GM21723 (cell line): ENCODE measurements at regions not wholly inside any gene's neighbourhood (a gene's known extent, or its start where the extent isn't known, plus 50 kb on each side); places are given as distances from the start of the nearest gene placed in this dataset.

Source experiments
- ATAC-seq: cut with Tn5 transposase; IDR thresholded peaks from one replicate; pipeline ENCODE4 v1.9.1; 2021; ENCODE audit warnings: mild to moderate bottlenecking, moderate library complexity; ENCODE audit not compliant: unreplicated experiment

GRCh38 chr1:216825557-216825956, 102.3 kb upstream of the ESRRG start:
- no peak for ATAC-seq

- no peak for ATAC-seq
Measured at GRCh38 chr1:216824511-216824910, 101.3 kb upstream of the ESRRG start.

- no peak for ATAC-seq
Measured at GRCh38 chr1:216823731-216824130, 100.5 kb upstream of the ESRRG start.

- ATAC-seq = no peak
Measured at GRCh38 chr1:216822480-216822879, 99.3 kb upstream of the ESRRG start.

GRCh38 chr1:216820345-216820744, 97.1 kb upstream of the ESRRG start:
- ATAC-seq = no peak

GRCh38 chr1:216818284-216818683, 95.1 kb upstream of the ESRRG start:
- no peak for ATAC-seq

- no peak for ATAC-seq
Measured at GRCh38 chr1:216815260-216816131, 92.3 kb upstream of the ESRRG start.

- no peak for ATAC-seq
Measured at GRCh38 chr1:216814576-216815259, 91.5 kb upstream of the ESRRG start.

- ATAC-seq = no peak
Measured at GRCh38 chr1:216812966-216813365, 89.7 kb upstream of the ESRRG start.

GRCh38 chr1:216809649-216810048, 86.4 kb upstream of the ESRRG start:
- ATAC-seq = no peak

- ATAC-seq = no peak
Measured at GRCh38 chr1:216807696-216808095, 84.5 kb upstream of the ESRRG start.

- no peak for ATAC-seq
Measured at GRCh38 chr1:216805953-216806352, 82.7 kb upstream of the ESRRG start.

GRCh38 chr1:216805233-216805632, 82.0 kb upstream of the ESRRG start:
- no peak for ATAC-seq

- ATAC-seq = no peak
Measured at GRCh38 chr1:216804111-216804510, 80.9 kb upstream of the ESRRG start.

- no peak for ATAC-seq
Measured at GRCh38 chr1:216794586-216794985, 71.4 kb upstream of the ESRRG start.

GRCh38 chr1:216793973-216794372, 70.7 kb upstream of the ESRRG start:
- no peak for ATAC-seq

- no peak for ATAC-seq
Measured at GRCh38 chr1:216793303-216793702, 70.1 kb upstream of the ESRRG start.

- no peak for ATAC-seq
Measured at GRCh38 chr1:216788671-216789070, 65.4 kb upstream of the ESRRG start.

- no peak for ATAC-seq
Measured at GRCh38 chr1:216785737-216786136, 62.5 kb upstream of the ESRRG start.

- no peak for ATAC-seq
Measured at GRCh38 chr1:216785221-216785620, 62.0 kb upstream of the ESRRG start.

- ATAC-seq = no peak
Measured at GRCh38 chr1:216779686-216780085, 56.5 kb upstream of the ESRRG start.

- no peak for ATAC-seq
Measured at GRCh38 chr1:216778737-216779136, 55.5 kb upstream of the ESRRG start.
